GM12878 (cell line): ENCODE measurements at regions not wholly inside any gene's neighbourhood (a gene's known extent, or its start where the extent isn't known, plus 50 kb on each side); places are given as distances from the start of the nearest gene placed in this dataset.

Source experiments
- POLR2AphosphoS5 ChIP-seq: IDR thresholded peaks from 2 replicates; pipeline ENCODE4 v1.6.1; 2011; ENCODE audit warnings: mild to moderate bottlenecking, low read length, inconsistent platforms
- YY1 ChIP-seq: IDR thresholded peaks from 2 replicates; pipeline ENCODE4 v1.6.1; 2011; ENCODE audit warnings: low read depth, mild to moderate bottlenecking, low read length

- TF ChIP-seq POLR2AphosphoS5: no peak
- no peak for TF ChIP-seq YY1
These were observed 636.1 kb downstream of the KIF4B start for GRCh38 chr5:155649666-155650065.
